ENCODE measurements at regions not wholly inside any gene's neighbourhood (a gene's known extent, or its start where the extent isn't known, plus 50 kb on each side); places are given as distances from the start of the nearest gene placed in this dataset.

- Histone ChIP-seq H3K4me3 (ENCODE audit: low read depth, low read length) (no peak overlapping the region), H3K36me3 (ENCODE audit: control insufficient read depth, insufficient read depth, low read length) (no peaks in the 10 kb centered on the region), H3K27me3 (ENCODE audit: control insufficient read depth, insufficient read depth, low read length) (no peaks in the 10 kb centered on the region)
- FAIRE-seq: no peak
- no peak for TF ChIP-seq CTCF (IDR thresholded peaks at IDR 0.05; ENCODE audit: insufficient read depth, low read length, severe bottlenecking)
- DNase-seq (ENCODE audit: low read depth): peak; percentile 22
Observed at GRCh38 chr16:73768786-73769203, 527.8 kb upstream of the PSMD7 start.

- Histone ChIP-seq H3K36me3 (ENCODE audit: control insufficient read depth, insufficient read depth, low read length) (no peaks in the 10 kb centered on the region), H3K4me3 (ENCODE audit: low read depth, low read length) (no peak overlapping the region), H3K27me3 (ENCODE audit: control insufficient read depth, insufficient read depth, low read length) (no peaks in the 10 kb centered on the region)
- TF ChIP-seq CTCF (IDR thresholded peaks at IDR 0.05; ENCODE audit: insufficient read depth, low read length, severe bottlenecking): no peak
- DNase-seq (ENCODE audit: low read depth) (no peak), FAIRE-seq (no peak)
Observed at GRCh38 chr16:73764321-73764720, 532.3 kb upstream of the PSMD7 start.

GRCh38 chr16:73756289-73757178 is 540.1 kb upstream of the PSMD7 start:
- no peak for FAIRE-seq
- Histone ChIP-seq H3K4me3 (ENCODE audit: low read depth, low read length) (no peak overlapping the region), H3K27me3 (ENCODE audit: control insufficient read depth, insufficient read depth, low read length) (no peaks in the 10 kb centered on the region), H3K36me3 (ENCODE audit: control insufficient read depth, insufficient read depth, low read length) (no peaks in the 10 kb centered on the region)
- TF ChIP-seq CTCF (IDR thresholded peaks at IDR 0.05; ENCODE audit: insufficient read depth, low read length, severe bottlenecking): no peak
- DNase-seq (ENCODE audit: low read depth): no peak

DNA sequence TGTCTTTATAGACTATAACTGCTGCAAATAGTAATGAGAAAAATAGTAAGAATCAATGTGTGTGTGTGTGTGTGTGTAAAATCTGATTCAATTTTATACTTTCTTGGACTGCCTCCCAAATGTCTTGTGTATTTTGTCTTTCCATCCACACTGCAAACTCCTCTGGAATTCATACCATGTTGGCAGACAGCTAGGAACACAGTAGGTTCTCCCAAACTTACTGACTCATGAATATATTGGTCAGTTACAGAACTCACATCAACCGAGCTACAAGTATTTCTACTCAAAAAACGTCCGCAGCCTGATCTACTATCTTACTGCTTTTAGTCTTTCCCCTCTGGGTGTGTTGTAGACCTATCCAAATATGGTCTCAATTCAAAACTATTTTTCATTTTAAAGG is 542.7 kb upstream of the PSMD7 start:
- DNase-seq (ENCODE audit: low read depth) (no peak), FAIRE-seq (no peak)
- no peak overlapping the region for H3K4me3 ChIP-seq (ENCODE audit: low read depth, low read length)
- H3K36me3 ChIP-seq (ENCODE audit: control insufficient read depth, insufficient read depth, low read length): no peaks in the 10 kb centered on the region
- no peak for TF ChIP-seq CTCF (IDR thresholded peaks at IDR 0.05; ENCODE audit: insufficient read depth, low read length, severe bottlenecking)
- no peaks in the 10 kb centered on the region for H3K27me3 ChIP-seq (ENCODE audit: control insufficient read depth, insufficient read depth, low read length)

GRCh38 chr16:73750639-73751038 is 546.0 kb upstream of the PSMD7 start:
- FAIRE-seq: no peak
- no peak for TF ChIP-seq CTCF (IDR thresholded peaks at IDR 0.05; ENCODE audit: insufficient read depth, low read length, severe bottlenecking)
- no peaks in the 10 kb centered on the region for H3K27me3 ChIP-seq (ENCODE audit: control insufficient read depth, insufficient read depth, low read length)
- no peak for DNase-seq (ENCODE audit: low read depth)
- H3K36me3 ChIP-seq (ENCODE audit: control insufficient read depth, insufficient read depth, low read length): no peaks in the 10 kb centered on the region
- no peak overlapping the region for H3K4me3 ChIP-seq (ENCODE audit: low read depth, low read length)

- no peak for TF ChIP-seq CTCF (IDR thresholded peaks at IDR 0.05; ENCODE audit: insufficient read depth, low read length, severe bottlenecking)
- Histone ChIP-seq H3K4me3 (ENCODE audit: low read depth, low read length) (no peak overlapping the region), H3K27me3 (ENCODE audit: control insufficient read depth, insufficient read depth, low read length) (no peaks in the 10 kb centered on the region), H3K36me3 (ENCODE audit: control insufficient read depth, insufficient read depth, low read length) (no peaks in the 10 kb centered on the region)
- FAIRE-seq: no peak
- no peak for DNase-seq (ENCODE audit: low read depth)
Observed at GRCh38 chr16:73747328-73747727, 549.3 kb upstream of the PSMD7 start.
